GM18508 (cell line): ENCODE measurements at regions not wholly inside any gene's neighbourhood (a gene's known extent, or its start where the extent isn't known, plus 50 kb on each side); places are given as distances from the start of the nearest gene placed in this dataset.

Source experiments
- ATAC-seq: cut with Tn5 transposase; IDR thresholded peaks from one replicate; pipeline ENCODE4 v1.9.1; 2021; ENCODE audit warnings: moderate number of reproducible peaks; ENCODE audit not compliant: insufficient read depth, unreplicated experiment

GRCh38 chr13:48761256-48761655 lies 107.5 kb downstream of the CYSLTR2 start:
- no peak for ATAC-seq

GRCh38 chr13:48769107-48769704 lies 115.5 kb downstream of the CYSLTR2 start:
- peak; percentile 68 for ATAC-seq

- ATAC-seq = no peak
These were observed 116.6 kb downstream of the CYSLTR2 start for GRCh38 chr13:48770372-48770771.

- ATAC-seq = no peak
These were observed 119.2 kb downstream of the CYSLTR2 start for GRCh38 chr13:48772908-48773307.

- no peak for ATAC-seq
These were observed 120.0 kb downstream of the CYSLTR2 start for GRCh38 chr13:48773531-48774275.

- no peak for ATAC-seq
These were observed 121.6 kb downstream of the CYSLTR2 start for GRCh38 chr13:48775285-48775684.

- ATAC-seq = no peak
These were observed 122.1 kb downstream of the CYSLTR2 start for GRCh38 chr13:48775804-48776203.

- no peak for ATAC-seq
These were observed 122.7 kb downstream of the CYSLTR2 start for GRCh38 chr13:48776401-48776800.

- ATAC-seq = no peak
These were observed 124.9 kb downstream of the CYSLTR2 start for GRCh38 chr13:48778610-48779009.

- ATAC-seq = no peak
These were observed 127.1 kb downstream of the CYSLTR2 start for GRCh38 chr13:48780713-48781341.

- no peak for ATAC-seq
These were observed 128.7 kb downstream of the CYSLTR2 start for GRCh38 chr13:48782429-48782840.

GRCh38 chr13:48783181-48783630 lies 129.5 kb downstream of the CYSLTR2 start:
- ATAC-seq = no peak

- ATAC-seq = no peak
These were observed 130.0 kb downstream of the CYSLTR2 start for GRCh38 chr13:48783695-48784230.

GRCh38 chr13:48784916-48785548 lies 131.3 kb downstream of the CYSLTR2 start:
- no peak for ATAC-seq

- ATAC-seq = no peak
These were observed 136.5 kb downstream of the CYSLTR2 start for GRCh38 chr13:48790199-48790598.

GRCh38 chr13:48790966-48791365 lies 137.2 kb downstream of the CYSLTR2 start:
- ATAC-seq = no peak

- no peak for ATAC-seq
These were observed 143.4 kb downstream of the CYSLTR2 start for GRCh38 chr13:48797127-48797526.

- no peak for ATAC-seq
These were observed 144.0 kb downstream of the CYSLTR2 start for GRCh38 chr13:48797761-48798160.

GRCh38 chr13:48798180-48798579 lies 144.5 kb downstream of the CYSLTR2 start:
- no peak for ATAC-seq

GRCh38 chr13:48801255-48801654 lies 147.5 kb downstream of the CYSLTR2 start:
- ATAC-seq = no peak
